Hematopoietic multipotent progenitor cell treated with erythropoietin and hydrocortisone succinate and interleukin-3 and kit ligand, for 4 days (in vitro differentiated cells): ENCODE measurements at regions not wholly inside any gene's neighbourhood (a gene's known extent, or its start where the extent isn't known, plus 50 kb on each side); places are given as distances from the start of the nearest gene placed in this dataset.
"Not testable (repeated sequence)": the region's sequence is repeated elsewhere in the genome, so short reads cannot be mapped to it uniquely, and the experiment has no call there.

Source experiments
- DNase-seq: peaks from one replicate; pipeline ENCODE4 v3.0.0-alpha.2; 2015

DNA sequence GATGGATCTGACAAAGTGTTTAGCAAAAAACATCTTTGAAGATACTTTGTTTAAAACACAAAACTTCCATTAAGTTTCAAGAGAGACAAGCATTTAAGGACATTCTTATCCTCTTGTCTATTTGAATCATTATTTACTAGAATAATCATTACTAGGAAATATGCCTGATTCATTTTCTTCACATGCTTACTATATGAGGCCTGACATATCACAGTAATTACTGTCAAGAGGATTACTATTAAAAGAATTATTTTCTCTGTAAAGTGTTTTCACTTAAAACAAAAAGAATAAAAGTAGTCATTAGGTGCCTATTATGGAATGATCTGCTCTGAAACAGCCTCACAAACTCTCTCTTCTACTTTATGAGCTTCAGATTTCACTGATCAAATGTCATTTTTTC, 402.1 kb upstream of the MGAT4C start:
- no peak for DNase-seq

DNA sequence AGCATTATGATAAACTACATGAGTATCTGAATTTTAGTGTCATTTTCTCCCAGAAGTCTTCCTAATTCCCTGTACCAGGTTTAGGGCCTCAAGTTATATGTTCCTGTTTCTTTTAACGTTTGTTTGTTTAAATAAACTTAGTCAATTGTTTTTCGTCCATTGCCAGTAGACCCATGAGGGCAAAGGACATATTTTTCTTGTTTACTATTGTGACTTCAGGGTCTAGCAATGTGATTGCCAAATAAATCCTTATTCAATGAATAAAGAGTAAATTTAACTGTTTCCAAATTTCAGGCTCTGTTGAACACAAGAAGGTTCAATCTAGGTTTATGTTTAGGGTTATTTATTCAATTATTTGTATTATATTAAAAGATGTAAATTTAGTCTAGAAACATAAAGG, 391.6 kb upstream of the MGAT4C start:
- no peak for DNase-seq

- DNase-seq: no peak
Measured at GRCh38 chr12:86634456-86635410, 378.5 kb upstream of the MGAT4C start.

GRCh38 chr12:86627001-86627400, 370.8 kb upstream of the MGAT4C start:
- DNase-seq: no peak

DNA sequence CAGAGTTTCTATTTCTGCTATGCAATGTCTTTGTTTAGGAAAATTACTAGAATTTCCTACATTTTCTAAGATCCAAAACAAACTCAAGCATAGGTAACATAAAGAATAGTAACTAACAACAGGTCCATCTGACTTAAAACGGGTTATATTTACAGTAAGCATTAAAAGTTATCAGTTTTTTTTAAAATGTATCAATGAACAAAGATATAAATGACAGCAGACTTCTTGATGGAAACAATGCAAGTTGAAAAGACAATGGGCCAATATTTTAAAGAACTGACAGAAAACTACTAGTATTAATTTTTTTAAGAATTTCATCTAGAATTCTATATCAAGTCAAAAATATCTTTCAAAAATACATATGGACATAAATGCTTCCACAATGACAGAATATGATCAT, 367.1 kb upstream of the MGAT4C start:
- DNase-seq: no peak

GRCh38 chr12:86621957-86622356, 365.8 kb upstream of the MGAT4C start:
- DNase-seq: no peak

- peak; percentile 0 for DNase-seq
Measured at GRCh38 chr12:86613311-86613710, 357.1 kb upstream of the MGAT4C start.

DNA sequence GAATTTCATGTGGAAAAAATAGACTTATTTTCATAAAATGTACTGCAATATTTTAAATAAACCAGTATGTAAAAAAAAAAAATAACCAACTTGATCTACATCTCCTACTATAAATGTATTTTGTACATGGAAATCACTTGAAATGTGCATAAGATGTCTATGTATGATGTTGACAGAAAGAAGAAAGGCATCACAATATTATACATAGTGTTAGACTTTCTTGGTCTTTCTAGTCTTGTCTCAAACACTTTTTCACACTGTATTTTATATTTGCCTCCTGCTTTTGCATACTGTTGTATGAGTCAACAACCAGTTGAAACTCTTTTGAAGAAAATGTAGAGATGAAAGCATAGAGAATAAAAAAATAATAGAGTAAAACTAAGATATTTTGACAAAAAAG, 352.4 kb upstream of the MGAT4C start:
- DNase-seq: no peak

GRCh38 chr12:86601550-86602308, 345.5 kb upstream of the MGAT4C start:
- DNase-seq: no peak

DNA sequence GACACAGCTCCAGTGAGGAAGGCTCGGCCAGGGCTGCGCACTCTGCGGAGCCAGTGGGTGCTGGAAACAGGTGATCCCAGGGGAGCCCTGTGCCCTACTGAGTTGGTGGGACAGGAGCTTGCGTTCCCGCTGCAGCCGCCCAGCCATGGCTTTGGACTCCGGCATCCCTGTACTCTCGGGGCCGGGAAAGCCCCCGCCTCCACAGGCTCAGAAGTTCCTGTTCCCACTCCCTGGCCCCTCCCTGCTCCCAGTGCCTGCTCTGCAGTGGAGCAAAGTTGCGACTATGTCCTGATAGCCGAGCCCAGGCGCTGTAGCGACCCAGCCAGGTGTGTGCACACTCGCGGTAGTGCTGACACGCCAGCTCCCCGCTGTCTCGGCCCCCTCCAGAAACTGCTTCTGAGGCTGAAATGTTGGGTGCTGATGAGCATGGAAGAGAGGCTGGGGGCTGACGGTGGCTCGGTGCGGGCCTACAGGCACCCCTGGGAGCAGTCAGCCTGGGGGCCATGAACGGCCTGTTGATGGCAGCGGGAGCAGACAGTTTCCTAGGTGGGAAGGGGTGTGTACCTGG, 344.6 kb upstream of the MGAT4C start:
- DNase-seq: no peak

- no peak for DNase-seq
Measured at GRCh38 chr12:86597431-86597830, 341.2 kb upstream of the MGAT4C start.

DNA sequence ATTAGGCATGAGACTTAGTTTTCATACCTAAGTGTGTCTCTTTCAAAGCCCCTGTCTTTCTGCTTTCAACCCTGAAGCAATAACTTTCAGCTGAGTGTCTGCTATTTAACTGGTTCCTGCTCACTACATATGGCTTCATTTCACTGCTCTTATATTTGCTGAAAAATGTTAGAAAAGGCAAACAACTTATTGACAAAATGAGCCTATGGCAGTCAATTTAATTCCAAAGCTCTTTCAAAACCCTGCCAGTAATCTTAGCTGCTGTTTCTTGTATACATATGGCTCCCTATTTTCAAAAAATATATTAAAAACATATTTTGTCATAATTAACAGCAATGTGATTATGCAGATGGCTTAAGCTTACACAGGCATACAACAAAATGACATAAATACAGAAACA, 334.1 kb upstream of the MGAT4C start:
- no peak for DNase-seq

DNA sequence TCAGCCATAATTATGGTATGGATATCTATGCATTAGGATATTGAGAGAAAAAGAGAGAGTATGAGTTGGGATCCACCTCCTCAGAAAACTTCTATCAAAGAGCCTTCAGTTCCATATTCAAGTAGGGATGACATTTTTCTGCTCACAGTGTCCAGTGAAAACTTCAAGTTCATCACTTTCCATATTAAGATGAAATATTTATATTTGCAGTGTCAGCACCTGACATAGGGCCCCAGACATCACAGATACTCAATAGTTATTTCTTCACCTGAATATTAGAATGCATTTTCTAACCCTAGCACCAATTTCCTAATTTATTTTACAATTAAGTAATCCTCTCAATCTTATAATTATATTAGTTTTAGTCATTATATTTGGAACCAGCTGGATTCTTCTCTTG, 318.0 kb upstream of the MGAT4C start:
- DNase-seq: no peak

GRCh38 chr12:86572455-86572854, 316.3 kb upstream of the MGAT4C start:
- no peak for DNase-seq

DNA sequence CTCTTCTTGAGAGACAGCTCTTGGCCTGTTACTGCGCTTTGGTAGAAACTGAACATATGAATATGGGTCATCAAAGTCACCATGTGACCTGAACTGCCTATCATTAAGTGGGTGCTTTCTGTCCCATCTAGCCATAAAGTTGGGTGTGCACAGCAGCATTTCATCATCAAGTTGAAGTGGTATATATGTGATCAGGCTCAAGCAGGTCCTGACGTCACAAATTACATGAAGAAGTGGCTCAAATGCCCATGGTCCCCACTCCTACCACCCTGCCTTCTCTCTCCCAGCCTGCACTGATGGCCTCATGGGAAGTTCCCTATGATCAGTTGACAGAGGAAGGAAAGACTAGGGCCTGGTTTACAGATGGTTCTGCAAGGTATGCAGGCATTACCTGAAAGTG, 308.8 kb upstream of the MGAT4C start:
- DNase-seq: no peak

- DNase-seq: not testable (repeated sequence)
Measured at GRCh38 chr12:86555491-86555890, 299.3 kb upstream of the MGAT4C start.

GRCh38 chr12:86551146-86551571, 295.0 kb upstream of the MGAT4C start:
- DNase-seq: no peak

- no peak for DNase-seq
Measured at GRCh38 chr12:86550218-86551145, 294.3 kb upstream of the MGAT4C start.

GRCh38 chr12:86543716-86544115, 287.5 kb upstream of the MGAT4C start:
- DNase-seq: no peak

DNA sequence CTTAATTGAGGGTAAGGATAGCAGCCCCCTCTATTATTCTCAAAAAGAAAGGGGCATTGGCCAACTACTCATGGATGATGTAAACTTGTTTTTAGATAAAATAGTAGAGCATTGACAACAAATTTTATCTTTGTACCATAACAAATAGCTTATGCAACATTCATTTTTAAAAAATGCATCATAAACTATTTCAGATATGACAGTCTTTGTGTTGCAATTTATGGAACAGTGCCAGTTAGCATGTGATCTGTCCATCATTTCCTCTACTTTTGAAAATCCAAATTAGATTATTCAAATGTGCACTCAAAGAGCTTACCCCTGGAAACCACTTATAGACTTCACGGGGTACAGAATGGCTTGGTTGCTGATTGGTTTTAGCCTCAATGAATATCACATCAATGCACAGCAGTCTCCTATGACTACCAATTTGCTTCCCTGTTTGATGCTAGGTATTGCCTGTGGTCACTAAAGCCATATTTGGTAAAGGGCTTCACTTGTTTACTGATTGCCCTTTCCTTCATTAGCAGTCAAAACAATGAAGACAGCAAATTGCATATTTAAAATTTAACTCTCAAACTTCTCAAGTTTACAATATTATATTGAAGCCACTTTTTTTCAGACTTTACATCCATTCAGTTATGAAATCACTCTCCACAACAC, 274.9 kb upstream of the MGAT4C start:
- DNase-seq: no peak

- no peak for DNase-seq
Measured at GRCh38 chr12:86526060-86526595, 269.9 kb upstream of the MGAT4C start.

- no peak for DNase-seq
Measured at GRCh38 chr12:86523844-86524243, 267.7 kb upstream of the MGAT4C start.
